HUDEP-2 (cell line): ENCODE measurements at regions not wholly inside any gene's neighbourhood (a gene's known extent, or its start where the extent isn't known, plus 50 kb on each side); places are given as distances from the start of the nearest gene placed in this dataset.

Source experiments
- DNase-seq, 76 experiments: peaks; one replicate each; lab custom pipeline; 2025; ENCODE audit not compliant: unreplicated experiment in 76 of 76; lab: John Stamatoyannopoulos, UW

GRCh38 chr6:37556881-37557644 lies 57.4 kb upstream of the CCDC167 start:
- no peak for DNase-seq

DNA sequence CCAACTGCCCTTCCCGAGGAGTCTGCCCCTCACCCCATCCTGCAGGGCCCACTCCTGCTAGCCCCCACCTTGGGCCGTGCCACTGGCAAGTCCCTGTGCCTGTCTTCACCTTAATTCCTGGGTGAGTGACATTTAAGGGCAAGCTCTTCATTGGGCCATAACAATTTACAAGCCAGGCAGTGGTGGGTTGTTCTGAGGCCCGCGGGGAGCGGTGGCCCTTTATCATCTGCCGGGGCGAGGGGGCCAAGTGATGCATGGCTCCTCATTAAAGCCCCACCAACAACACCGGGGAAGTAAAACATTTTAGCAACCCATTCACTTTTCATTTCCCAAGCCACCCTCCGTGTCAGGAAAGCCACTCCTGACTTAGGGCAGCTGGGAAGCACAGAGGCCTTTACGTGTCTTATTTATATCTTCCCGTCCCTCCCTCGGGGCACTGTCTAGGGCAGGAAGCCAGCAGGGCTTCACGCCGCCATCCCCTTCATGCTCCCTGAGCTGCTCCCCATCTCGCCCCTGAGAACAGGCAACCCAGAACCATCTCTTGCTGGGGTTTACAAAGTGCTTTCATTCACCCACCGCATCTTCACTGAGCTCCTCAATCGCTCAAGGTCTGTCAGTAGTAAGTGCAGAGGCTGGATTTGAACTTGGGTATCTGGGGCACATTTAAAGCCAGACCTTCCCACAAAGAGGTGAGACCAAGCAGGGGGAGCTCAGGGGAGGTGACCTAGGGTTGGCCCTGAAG lies 55.5 kb upstream of the CCDC167 start:
- DNase-seq, result no peak

DNA sequence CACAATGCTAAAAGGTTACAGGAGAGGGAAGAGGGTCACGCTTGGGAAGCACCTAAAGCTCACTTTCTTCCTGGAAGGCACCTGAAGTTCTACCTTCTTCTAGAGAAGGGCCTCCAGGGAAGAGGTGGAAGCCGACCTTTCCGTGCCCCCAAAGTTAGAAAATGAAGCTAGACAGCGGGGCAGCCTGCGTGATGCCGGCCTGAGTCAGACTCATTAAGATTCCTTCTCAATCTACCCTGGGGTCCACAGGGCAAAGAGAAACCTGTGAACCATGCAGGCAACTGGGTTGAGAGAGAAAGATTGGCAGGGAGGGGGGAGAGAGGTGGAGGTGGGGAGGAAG lies 54.8 kb upstream of the CCDC167 start:
- no peak for DNase-seq

GRCh38 chr6:37552267-37552666 lies 52.6 kb upstream of the CCDC167 start:
- DNase-seq, result no peak

- DNase-seq, result no peak
These were observed 52.2 kb upstream of the CCDC167 start for GRCh38 chr6:37551867-37552266.

- no peak for DNase-seq
These were observed 51.8 kb upstream of the CCDC167 start for GRCh38 chr6:37551446-37551845.

- DNase-seq, result no peak
These were observed 51.3 kb upstream of the CCDC167 start for GRCh38 chr6:37551002-37551401.

DNA sequence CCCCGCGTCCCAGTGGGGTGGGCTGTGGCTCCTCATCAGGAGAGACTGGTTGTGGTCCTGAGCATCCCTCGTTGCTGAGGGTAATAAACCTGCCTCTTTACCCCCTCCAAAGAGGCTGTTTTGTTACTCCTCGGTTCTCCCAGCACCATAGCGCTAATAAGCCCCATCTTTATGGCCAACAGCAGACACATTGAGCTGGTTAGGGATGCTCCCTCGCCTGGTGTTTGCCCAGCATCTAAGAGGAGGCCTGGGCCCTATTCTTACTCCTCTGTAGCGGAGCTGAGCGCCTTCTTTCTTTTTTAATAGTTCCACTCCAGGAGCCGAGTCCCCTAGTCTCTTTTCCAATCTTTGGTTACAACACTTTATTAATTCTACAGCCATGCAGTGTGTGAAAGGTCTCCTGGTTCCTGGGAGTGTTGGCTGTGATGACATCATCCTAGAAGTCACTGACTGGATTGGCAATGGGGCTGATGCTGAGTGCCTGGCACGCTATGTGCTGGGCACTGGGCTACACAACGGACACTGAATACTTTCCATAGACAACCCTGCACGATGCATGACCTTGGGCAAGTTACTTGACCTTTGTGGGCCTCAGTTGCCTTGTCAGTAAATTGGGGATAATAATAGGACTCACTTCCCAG lies 50.6 kb upstream of the CCDC167 start:
- DNase-seq, result no peak

DNA sequence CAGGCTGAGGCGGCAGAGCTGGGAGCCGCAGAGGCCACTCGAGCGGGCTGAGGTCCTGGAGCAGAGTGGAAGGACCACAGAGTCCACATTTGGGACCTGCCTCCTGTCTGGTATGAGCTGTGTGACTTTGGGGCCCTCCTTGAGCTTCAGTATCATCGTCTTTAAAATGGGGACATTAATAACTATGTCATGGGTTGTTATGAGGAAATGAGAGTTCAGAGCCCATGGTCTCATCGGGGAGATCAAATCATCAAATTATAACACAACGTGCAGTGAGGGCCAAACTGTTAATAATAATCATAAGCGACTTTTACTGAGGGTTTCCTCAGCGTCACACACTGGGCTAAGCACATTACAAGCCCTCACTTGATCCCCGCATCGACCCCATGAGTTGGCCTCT lies 49.9 kb upstream of the CCDC167 start:
- DNase-seq, result no peak
